ENCODE measurements at regions not wholly inside any gene's neighbourhood (a gene's known extent, or its start where the extent isn't known, plus 50 kb on each side); places are given as distances from the start of the nearest gene placed in this dataset.
"Not testable (repeated sequence)": the region's sequence is repeated elsewhere in the genome, so short reads cannot be mapped to it uniquely, and the experiment has no call there.

DNA sequence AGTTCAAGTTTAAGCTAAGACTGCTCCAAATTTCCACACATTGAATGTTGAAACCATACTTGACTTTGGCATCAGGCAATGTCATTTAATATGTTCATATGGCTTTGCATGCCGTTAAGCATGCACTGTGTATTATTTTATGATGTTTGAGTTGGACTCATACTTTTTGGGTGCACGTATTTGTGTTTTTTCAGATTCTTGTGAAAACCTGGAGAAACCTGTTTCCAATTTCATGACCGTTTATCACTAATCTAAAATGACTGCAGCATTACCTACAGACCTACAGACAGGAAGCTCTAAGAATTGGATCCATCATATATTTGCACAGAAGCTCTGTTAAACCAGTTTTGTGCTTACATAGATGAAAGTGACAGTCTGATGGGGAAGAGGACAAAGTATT, 1093.0 kb upstream of the INTU start:
- no peak for DNase-seq

- no peak for DNase-seq
Measured at GRCh38 chr4:126541820-126542219, 1090.9 kb upstream of the INTU start.

DNA sequence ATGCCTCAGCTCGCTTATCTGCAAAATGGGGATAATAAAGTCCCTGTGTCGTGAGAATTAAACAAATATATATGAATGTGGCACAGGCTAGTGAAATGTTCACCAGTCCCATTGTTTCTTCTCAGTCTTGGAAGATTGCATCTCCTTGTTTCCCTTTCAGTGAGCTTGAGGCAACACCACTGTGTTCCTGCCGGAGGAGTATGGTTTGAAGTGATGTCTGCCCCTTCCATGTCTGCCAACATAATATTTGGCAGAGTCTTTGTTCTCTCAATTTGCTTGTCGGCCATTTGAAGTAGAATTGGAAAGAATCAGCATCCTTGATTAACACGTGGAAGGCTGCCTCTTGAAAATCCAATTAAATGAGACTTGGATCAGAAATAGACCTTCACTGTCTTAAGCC, 1088.5 kb upstream of the INTU start:
- peak; percentile 5 for DNase-seq

- not testable (repeated sequence) for DNase-seq
Measured at GRCh38 chr4:126546197-126546596, 1086.6 kb upstream of the INTU start.

GRCh38 chr4:126547352-126547751, 1085.4 kb upstream of the INTU start:
- DNase-seq, result no peak

- no peak for DNase-seq
Measured at GRCh38 chr4:126548890-126549289, 1083.9 kb upstream of the INTU start.

DNA sequence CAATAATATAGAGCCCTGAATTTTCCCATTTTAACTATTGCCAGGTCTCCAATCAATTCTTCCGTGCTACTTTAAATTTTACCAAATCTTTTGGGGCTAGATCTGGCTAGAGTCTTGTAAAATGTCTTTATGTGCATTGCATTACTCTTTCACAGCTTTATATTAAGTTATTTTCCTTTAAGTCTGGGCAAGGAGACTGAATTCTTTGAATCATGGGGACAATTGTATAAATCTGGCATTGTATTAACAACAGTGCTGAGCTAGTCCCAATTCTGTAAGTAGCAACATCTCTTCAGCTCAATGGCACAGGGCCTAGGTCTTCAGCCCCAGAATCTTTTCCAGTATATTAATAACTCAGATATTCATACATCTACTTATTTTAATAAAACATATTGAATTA, 1080.4 kb upstream of the INTU start:
- no peak for DNase-seq

GRCh38 chr4:126553248-126553647, 1079.5 kb upstream of the INTU start:
- DNase-seq, result no peak

- no peak for DNase-seq
Measured at GRCh38 chr4:126558596-126558995, 1074.2 kb upstream of the INTU start.

GRCh38 chr4:126559961-126560360, 1072.8 kb upstream of the INTU start:
- DNase-seq, result no peak

- DNase-seq, result no peak
Measured at GRCh38 chr4:126560794-126561193, 1072.0 kb upstream of the INTU start.

GRCh38 chr4:126563389-126563788, 1069.4 kb upstream of the INTU start:
- DNase-seq, result no peak

GRCh38 chr4:126564283-126564854, 1068.4 kb upstream of the INTU start:
- no peak for DNase-seq

GRCh38 chr4:126568652-126569570, 1063.8 kb upstream of the INTU start:
- DNase-seq, result no peak

DNA sequence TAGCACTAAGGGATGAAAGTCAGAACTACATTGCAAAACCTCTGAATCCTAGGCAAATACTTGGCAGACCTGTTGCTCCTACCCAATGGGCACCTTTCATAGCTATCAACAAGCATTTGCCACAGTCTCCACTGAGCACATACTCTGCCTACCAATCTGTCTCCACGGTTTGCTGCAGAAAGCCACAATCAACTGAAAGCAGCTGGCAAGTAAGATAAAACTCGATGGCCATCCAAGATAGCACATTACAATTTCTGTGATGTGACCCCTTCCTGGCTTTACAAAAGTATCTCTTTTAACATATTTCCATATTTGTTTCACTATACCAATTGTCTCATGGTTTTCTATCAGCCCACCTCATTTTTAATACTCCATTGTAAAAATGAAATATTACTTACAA, 1060.5 kb upstream of the INTU start:
- no peak for DNase-seq

DNA sequence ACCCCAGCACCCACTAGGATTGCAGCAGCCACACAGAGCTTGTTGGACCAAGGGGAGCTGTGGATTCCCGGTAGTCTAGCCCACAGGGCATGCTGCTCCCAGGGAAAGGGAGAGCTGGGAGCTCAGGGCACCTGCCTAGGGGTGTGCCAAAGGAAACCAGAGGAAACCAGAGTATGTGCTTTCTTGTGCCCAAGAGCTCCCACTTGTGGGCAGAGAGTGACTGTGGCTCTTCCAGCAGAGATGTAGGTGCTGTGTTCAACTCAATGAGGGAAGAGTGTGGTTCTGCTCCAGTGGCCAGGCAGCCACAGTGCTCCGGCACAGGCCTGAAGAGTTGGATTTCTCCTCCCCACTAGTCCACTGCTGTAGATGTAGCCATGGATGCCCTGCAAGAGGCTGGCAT, 1050.0 kb upstream of the INTU start:
- no peak for DNase-seq

- no peak for DNase-seq
Measured at GRCh38 chr4:126583509-126583908, 1049.2 kb upstream of the INTU start.

GRCh38 chr4:126591583-126591982, 1041.2 kb upstream of the INTU start:
- no peak for DNase-seq

- no peak for DNase-seq
Measured at GRCh38 chr4:126592088-126592487, 1040.7 kb upstream of the INTU start.

DNA sequence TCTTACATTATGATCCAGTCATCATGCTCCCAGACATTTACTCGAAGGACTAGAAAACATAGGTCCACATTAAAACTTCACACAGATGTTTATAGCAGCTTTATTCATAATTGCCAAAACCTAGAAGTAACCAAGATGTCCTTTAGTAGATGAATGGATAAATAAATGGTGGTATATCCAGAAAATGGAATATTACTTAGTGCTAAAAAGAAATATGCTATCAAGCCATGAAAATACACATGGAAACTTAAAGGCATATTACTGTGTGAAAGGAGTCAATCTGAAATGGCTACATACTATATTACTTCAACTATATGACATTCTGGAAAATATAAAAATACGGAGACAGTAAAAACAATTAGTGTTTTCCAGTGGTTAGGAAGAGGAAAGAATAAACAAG, 1039.1 kb upstream of the INTU start:
- no peak for DNase-seq

DNA sequence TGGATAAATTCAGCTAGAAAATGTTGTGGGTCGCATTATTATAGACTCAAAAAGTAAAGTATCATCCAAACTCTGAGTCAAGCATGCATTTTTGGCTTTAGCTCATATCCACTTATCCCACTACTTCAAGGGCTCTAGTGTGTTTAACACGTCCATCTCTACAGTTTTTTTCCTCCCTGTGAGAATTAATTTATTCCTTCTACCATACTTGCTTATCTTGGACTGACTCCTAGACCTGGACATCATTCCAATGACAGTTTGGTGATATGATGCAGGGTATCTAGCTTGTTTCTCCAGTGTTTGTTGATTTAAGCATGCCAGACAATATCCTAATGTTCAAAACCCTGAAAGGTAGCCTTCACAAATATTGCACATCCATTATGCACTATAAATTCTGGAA, 1037.1 kb upstream of the INTU start:
- DNase-seq, result no peak

- no peak for DNase-seq
Measured at GRCh38 chr4:126599746-126600145, 1033.0 kb upstream of the INTU start.

- no peak for DNase-seq
Measured at GRCh38 chr4:126603210-126603609, 1029.5 kb upstream of the INTU start.

DNA sequence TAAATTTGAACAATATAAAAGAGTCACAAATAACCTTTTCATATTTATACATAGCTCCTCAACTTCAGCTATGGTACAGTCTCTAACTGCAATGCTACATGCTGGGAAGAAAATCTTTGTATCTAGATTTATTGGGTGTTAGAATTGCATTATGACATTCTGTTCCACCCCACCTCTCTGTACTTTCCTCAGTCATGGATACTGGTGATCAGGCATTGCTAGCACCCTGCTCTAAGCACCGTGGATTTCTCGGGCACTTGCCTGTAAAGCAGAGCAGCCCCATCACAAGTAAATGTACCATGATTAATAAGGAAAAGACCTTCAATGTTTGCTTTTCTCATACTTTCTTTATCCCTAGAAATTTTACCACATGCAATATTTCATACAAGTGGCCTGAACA, 1028.9 kb upstream of the INTU start:
- no peak for DNase-seq

Measured in NCI-H1092 (cell line).